ENCODE measurements at regions not wholly inside any gene's neighbourhood (a gene's known extent, or its start where the extent isn't known, plus 50 kb on each side); places are given as distances from the start of the nearest gene placed in this dataset.

DNA sequence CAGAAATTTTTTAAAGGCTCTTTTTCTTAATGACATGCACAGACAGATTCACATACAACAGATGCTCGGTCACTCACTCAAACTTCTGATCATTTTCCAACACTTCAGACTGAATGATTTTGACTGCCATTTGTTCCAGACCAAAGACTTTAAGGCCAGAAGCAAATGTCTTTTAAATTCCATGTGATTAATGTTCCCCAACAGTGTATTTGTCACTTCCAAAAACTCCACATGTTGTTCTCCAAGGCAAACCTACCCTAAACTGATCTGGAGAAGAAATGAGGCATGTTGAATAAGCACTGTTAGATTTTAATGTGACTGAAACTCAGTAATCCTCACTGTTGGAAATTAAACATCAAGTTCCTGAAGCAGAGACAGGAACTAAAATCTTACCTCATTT is 366.7 kb downstream of the GABRG2 start:
- TF ChIP-seq, protein P1, sequence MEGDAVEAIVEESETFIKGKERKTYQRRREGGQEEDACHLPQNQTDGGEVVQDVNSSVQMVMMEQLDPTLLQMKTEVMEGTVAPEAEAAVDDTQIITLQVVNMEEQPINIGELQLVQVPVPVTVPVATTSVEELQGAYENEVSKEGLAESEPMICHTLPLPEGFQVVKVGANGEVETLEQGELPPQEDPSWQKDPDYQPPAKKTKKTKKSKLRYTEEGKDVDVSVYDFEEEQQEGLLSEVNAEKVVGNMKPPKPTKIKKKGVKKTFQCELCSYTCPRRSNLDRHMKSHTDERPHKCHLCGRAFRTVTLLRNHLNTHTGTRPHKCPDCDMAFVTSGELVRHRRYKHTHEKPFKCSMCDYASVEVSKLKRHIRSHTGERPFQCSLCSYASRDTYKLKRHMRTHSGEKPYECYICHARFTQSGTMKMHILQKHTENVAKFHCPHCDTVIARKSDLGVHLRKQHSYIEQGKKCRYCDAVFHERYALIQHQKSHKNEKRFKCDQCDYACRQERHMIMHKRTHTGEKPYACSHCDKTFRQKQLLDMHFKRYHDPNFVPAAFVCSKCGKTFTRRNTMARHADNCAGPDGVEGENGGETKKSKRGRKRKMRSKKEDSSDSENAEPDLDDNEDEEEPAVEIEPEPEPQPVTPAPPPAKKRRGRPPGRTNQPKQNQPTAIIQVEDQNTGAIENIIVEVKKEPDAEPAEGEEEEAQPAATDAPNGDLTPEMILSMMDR (IDR thresholded peaks at IDR 0.05; ENCODE audit: low read length): no peak
- TF ChIP-seq EZH2 (IDR thresholded peaks at IDR 0.05; ENCODE audit: borderline replicate concordance, low read length): no peak

Measured in OCI-LY1 (cell line).